Kidney epithelial cell (primary cell): ENCODE measurements at regions not wholly inside any gene's neighbourhood (a gene's known extent, or its start where the extent isn't known, plus 50 kb on each side); places are given as distances from the start of the nearest gene placed in this dataset.

ENCODE experiments used
- DNase-seq: peaks from one replicate; pipeline ENCODE4 v3.0.0-alpha.2; 2010; ENCODE audit warnings: low read depth
- H3K27me3 ChIP-seq: 2 replicates; pipeline ENCODE4 v1.6.0; 2011; ENCODE audit warnings: low read length; ENCODE audit not compliant: control insufficient read depth, insufficient read depth
- H3K36me3 ChIP-seq: 2 replicates; pipeline ENCODE4 v1.5.1; 2011; ENCODE audit warnings: low read length; ENCODE audit not compliant: control insufficient read depth, insufficient read depth
- H3K4me3 ChIP-seq: 2 replicates; pipeline ENCODE4 v1.5.1; 2011; ENCODE audit warnings: low read depth, mild to moderate bottlenecking, control low read depth, low read length
- TF ChIP-seq, protein P1 (sequence below): IDR thresholded peaks from 2 replicates; pipeline ENCODE4 v1.5.1; 2011; ENCODE audit warnings: mild to moderate bottlenecking, moderate library complexity, low read length, control low read depth, inconsistent platforms; ENCODE audit not compliant: insufficient read depth, poor library complexity, severe bottlenecking

DNA sequence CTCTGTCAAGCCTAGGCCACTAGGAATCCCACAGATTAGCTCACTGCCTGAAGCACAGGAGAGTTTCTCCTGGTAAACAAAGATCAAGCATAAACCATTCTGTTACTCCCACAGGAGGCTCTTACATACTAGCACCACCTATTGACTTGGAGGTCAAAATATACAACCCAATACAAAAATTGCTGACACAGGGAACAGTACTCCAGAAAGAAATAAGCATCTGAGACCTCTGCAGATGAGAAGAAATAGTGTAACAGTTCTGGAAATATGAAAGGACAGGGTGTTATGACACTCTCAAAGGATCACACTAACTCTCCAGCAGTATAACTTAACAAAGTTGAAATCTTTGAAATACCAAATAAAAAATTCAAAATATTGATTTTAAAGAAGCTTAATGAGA lies 269.6 kb upstream of the ARRDC3 start:
- Histone ChIP-seq H3K4me3 (no peak overlapping the region), H3K27me3 (no peaks in the 10 kb centered on the region), H3K36me3 (no peaks in the 10 kb centered on the region)
- DNase-seq: no peak
- TF ChIP-seq, protein P1, sequence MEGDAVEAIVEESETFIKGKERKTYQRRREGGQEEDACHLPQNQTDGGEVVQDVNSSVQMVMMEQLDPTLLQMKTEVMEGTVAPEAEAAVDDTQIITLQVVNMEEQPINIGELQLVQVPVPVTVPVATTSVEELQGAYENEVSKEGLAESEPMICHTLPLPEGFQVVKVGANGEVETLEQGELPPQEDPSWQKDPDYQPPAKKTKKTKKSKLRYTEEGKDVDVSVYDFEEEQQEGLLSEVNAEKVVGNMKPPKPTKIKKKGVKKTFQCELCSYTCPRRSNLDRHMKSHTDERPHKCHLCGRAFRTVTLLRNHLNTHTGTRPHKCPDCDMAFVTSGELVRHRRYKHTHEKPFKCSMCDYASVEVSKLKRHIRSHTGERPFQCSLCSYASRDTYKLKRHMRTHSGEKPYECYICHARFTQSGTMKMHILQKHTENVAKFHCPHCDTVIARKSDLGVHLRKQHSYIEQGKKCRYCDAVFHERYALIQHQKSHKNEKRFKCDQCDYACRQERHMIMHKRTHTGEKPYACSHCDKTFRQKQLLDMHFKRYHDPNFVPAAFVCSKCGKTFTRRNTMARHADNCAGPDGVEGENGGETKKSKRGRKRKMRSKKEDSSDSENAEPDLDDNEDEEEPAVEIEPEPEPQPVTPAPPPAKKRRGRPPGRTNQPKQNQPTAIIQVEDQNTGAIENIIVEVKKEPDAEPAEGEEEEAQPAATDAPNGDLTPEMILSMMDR: no peak

DNA sequence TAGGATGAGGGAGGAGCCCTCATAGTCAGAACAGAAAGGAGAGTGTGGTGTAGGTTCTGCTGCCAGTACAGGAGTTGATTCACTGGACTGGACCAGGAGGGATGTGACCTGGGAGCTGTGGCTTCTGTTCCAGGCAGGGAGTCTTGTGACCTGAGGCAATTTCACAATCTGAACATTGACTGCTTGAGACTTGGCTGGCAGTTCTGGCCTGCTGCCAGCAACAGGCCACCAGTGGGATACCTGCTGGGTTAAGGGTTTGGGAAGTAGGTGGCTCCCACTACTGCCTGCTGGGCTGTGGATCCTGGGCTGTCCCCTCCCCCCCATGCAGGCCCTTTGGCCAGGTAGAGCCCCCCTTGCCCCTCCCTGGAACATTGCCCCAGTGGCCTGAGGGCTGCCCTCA lies 268.6 kb upstream of the ARRDC3 start:
- Histone ChIP-seq H3K36me3 (no peaks in the 10 kb centered on the region), H3K27me3 (no peaks in the 10 kb centered on the region), H3K4me3 (no peak overlapping the region)
- TF ChIP-seq, protein P1: no peak
- no peak for DNase-seq

DNA sequence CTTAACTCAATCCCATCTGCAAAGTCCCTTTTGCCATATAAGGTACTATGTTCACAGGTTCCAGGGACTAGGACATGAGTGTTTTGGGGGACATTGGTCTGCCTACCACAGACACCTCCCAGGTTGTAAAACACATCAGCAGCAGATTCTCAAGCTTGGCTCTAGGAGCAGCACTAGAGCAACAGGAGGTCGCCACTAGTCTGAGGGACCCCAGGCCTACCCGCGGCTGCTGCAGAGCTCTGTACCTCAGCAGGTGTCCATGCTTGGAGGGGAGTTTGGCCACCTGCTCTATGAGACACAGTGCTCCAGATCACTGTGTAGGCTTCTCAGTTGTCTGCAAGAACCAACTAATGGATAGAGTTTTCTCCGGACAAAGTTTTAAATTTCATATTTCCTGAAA lies 262.2 kb upstream of the ARRDC3 start:
- TF ChIP-seq, protein P1: no peak
- Histone ChIP-seq H3K4me3 (no peak overlapping the region), H3K36me3 (no peaks in the 10 kb centered on the region), H3K27me3 (no peaks in the 10 kb centered on the region)
- no peak for DNase-seq

DNA sequence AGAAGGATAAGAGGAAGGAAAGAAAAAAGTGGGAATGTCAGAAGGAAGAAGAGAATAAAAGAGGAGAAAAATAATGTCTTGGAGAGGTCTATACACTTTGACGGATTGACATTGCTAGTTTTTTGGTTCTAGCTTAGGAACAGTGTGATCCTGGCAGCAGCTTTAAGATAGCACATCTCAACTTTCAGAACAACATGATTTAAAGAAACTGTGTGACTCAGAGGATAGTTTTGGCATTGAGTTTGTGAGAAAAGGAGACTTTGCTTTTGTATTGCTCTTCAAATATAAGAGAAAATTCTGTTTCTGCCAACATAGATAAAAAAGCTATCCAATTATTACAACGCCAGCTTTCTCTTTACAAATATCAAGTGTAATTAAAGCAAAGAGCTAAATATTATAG lies 260.7 kb upstream of the ARRDC3 start:
- Histone ChIP-seq H3K27me3 (no peaks in the 10 kb centered on the region), H3K36me3 (no peaks in the 10 kb centered on the region), H3K4me3 (no peak overlapping the region)
- DNase-seq: no peak
- TF ChIP-seq, protein P1: no peak

DNA sequence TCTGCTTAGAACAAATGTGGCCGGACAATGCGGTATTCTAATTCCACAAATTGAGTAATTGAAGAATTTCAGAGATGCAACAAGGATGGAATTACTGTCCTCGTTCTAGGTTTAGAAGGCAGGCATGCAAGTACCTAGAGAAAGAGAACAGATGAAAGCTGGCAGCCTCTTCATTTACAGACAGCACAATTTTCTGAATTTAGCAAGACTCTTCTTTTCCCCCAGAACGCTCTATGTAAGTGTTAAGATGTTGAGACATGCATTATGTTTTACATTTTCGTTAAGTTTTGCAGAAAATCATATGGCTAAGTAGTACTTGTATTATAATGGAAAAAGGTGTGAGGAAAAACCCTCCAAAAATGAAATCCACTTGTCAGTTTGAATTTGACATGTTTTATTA lies 259.5 kb upstream of the ARRDC3 start:
- Histone ChIP-seq H3K27me3 (no peaks in the 10 kb centered on the region), H3K4me3 (no peak overlapping the region), H3K36me3 (no peaks in the 10 kb centered on the region)
- TF ChIP-seq, protein P1: no peak
- DNase-seq: no peak

DNA sequence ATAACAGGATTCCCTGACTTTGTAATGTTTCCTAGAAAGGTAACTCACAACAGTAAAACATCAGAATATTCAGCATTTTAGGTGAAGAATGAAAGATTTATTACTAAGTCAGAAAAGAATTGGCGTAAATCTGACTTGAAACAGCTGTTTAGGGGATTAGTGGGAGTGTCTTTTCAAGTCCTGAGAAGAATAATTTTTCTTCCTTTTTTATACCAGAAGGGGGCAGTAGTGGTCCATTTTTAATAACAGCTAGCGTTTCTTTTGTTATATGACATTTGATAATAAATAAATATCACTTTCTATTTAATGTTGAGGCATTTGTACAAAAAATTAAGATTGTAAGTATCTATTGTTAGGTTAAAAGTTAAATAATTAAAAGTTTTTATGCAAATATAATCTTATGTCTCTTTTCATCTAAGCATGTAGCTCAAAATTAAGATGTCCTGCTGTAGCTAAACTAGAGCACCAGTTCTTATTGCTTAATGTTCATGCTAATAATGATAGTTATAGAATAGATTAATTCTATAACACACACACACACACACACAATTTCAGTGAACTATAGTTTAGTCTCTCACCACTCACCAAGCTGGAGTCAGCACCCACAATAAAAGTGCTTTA lies 258.7 kb upstream of the ARRDC3 start:
- H3K4me3 ChIP-seq: no peak overlapping the region
- no peak for DNase-seq
- H3K36me3 ChIP-seq: no peaks in the 10 kb centered on the region
- H3K27me3 ChIP-seq: no peaks in the 10 kb centered on the region
- TF ChIP-seq, protein P1: peak; percentile 43
